NCI-H1694 (cell line): ENCODE measurements at regions not wholly inside any gene's neighbourhood (a gene's known extent, or its start where the extent isn't known, plus 50 kb on each side); places are given as distances from the start of the nearest gene placed in this dataset.
"Not testable (repeated sequence)": the region's sequence is repeated elsewhere in the genome, so short reads cannot be mapped to it uniquely, and the experiment has no call there.

ENCODE experiments used
- DNase-seq: peaks from one replicate; lab custom pipeline; 2025; lab: John Stamatoyannopoulos, UW

GRCh38 chr4:137739391-137739790, 207.1 kb upstream of the PCDH18 start:
- DNase-seq = no peak

DNA sequence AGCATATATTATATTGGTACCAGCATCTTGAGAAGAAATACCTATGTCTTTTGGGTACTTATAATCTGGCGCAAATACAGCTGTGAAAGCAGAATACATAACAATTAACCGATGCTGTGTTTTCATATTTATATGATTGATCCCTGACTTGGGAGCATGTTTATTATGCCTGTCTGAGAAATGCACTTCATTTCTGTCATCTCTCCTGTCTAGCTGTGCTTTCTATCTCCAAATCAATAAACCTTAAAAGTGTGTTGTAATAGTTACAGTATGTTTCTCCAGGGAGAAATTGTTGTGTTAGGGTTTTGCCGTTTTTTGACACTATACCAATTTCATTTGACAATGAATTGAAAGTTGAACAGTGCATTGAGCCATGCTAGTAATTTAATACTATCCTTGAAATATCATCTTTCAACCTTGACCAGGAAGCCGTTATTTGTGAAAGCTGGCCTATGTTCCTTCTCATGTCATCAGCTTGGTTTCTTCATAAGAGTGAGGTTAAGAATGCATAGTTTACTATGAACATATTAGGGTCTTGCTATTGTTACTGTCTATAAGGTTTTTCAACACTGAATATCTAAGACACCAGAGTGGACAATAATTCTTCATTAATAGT, 206.2 kb upstream of the PCDH18 start:
- no peak for DNase-seq

- DNase-seq = no peak
Measured at GRCh38 chr4:137735561-137736104, 203.3 kb upstream of the PCDH18 start.

- DNase-seq = not testable (repeated sequence)
Measured at GRCh38 chr4:137733174-137734141, 201.2 kb upstream of the PCDH18 start.

- no peak for DNase-seq
Measured at GRCh38 chr4:137722910-137723309, 190.6 kb upstream of the PCDH18 start.

DNA sequence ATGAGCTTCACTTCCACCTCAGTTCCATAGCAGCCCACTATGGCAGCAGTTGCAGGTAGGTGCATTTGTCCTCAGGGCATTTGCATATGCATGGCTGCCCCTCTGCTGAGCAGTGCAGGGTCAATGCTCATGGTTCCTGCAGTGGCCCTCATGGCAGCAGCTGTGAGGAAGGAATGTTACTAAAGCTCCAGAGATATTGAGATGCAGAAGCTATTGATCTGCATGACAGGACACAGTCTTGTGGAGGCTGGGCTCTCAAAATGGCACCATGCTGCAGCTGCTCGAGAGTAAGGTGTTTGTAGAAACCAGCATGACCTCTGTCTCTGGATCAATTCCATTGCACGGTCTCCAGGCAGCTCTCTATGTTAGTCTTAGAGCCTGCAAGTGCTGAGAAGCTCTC, 179.2 kb upstream of the PCDH18 start:
- no peak for DNase-seq

DNA sequence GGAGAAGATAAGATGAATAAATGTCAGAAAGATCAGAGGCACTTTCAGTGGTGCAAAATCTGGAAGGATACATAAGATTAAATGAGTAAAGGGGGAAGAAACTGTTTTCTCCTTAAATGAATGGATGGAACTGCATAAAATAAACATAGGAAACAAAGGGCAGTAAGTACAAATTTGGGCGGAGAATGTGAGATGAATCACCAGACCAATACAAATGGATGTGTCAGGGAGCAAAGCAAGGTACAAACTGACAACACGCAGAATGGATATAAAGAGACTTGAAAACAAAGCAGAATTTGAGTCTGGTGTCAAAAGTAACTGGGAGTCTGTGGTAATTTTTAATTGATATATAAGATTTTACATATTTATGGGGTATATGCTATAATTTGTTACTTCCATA, 175.3 kb upstream of the PCDH18 start:
- DNase-seq = no peak

DNA sequence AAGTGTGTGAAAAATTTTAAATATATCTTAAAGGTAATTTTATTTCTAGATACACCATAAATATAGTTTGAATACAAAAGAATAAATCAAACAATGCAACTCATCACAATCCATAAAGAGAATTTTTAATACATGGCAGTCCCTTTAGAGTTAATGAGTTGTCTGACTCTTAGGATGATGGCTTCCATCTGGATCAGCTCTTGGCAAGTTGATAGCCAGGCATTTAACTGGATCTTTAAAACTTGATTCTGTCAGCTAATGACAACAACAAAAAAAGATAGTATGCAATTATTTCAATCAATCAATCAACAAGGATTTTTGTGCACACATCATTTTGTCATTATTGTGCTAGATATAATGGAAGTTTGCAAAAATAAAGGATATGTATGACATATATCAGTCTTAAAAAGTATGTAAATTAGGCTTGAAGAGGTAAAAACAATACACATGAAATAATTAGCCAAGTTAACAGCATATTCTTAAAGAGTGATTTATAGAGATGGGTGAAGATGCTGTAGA, 174.9 kb upstream of the PCDH18 start:
- no peak for DNase-seq

GRCh38 chr4:137705171-137705783, 173.0 kb upstream of the PCDH18 start:
- DNase-seq = no peak

DNA sequence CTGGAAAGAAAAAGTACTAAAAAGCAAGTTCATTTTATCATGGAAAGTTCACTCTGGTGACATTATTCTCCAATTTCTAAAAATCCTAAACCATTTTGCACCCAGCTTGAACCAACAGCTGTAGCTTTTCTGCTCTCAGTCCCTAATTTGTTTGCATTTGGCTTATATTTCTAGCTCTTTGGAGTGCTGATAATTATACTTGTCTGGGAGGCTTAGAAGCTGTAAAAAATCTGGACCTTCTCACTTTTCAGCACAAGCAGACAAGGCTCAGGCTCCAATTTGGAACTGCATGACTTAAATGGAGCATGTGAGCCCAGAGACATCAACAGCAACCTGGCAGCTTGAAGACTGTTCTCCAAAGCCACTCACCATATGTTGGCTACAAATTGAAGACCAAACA, 170.9 kb upstream of the PCDH18 start:
- peak; percentile 56 for DNase-seq

DNA sequence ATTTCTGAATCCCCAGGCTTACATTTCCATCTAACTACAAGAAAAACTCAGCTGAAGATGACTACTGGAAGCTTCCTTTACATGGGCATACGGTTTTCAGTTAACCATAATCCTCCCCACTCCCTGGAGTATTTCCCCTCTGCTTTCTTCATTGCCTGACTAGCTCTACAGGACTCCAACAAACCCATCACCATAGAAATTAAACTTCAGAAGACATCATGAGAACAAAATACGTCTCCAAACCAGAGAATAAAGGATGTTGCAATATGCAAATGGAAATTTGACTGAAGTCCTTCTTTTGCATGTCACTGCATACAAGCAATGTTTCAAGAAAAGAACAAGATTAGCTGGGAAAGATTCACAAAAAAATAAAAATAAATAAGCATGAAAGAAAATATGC, 170.2 kb upstream of the PCDH18 start:
- no peak for DNase-seq

DNA sequence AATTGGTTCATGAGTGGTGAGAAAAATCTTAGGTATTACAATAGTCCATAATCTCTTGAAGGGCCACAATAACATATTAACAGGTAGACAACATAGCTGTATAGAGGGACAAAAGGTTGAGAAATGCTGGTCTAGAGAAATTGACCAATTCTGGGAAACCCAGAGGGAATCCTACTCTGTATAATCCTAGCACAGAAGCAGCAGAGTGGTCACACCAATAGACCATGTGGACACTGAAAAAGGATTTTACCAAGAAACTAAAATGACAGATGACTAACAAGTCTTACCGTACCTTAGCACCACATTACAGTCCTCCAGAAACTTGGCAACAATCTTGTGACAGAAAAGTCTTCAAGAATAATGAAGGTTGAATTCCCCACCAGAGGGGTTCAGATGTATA, 169.1 kb upstream of the PCDH18 start:
- no peak for DNase-seq

GRCh38 chr4:137700751-137701150, 168.5 kb upstream of the PCDH18 start:
- DNase-seq = no peak

DNA sequence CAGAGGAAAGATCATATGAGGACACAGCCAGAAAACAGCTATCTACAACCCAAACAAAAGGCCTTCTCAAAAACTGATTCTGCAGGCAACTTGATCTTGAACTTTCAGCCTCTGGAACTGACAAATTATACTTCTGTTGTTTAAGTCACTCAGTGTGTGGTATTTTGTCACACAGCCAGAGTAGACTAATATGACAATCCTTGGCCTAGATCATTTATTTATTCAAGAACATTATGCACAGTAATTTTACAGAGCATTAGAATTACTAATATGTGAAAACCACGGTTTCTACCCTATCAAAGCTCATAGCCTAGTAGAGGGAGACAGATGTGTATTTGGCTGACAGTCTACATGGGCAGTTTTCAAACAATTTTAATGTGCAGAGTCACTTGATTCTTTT, 167.8 kb upstream of the PCDH18 start:
- DNase-seq = no peak

GRCh38 chr4:137694138-137694537, 161.8 kb upstream of the PCDH18 start:
- DNase-seq = no peak

DNA sequence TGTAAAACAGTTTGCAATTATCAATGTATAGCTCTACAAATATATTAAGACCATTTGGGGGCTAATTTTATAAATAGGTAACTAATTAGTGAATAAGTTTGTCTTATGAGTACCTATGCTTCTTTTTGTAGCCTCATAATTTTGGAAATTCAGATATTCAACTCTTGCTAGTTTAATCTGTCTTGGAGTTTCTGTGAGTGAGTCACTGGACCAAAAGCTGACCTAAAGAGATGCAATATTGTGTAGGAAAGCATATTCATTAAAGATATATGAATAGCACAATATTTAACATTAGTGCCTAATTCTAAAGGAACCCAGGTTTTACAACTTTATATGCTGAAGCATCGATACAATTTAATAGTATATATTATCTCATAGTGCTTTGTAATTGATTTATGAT, 161.3 kb upstream of the PCDH18 start:
- DNase-seq = no peak

GRCh38 chr4:137692205-137692604, 159.9 kb upstream of the PCDH18 start:
- DNase-seq = no peak

DNA sequence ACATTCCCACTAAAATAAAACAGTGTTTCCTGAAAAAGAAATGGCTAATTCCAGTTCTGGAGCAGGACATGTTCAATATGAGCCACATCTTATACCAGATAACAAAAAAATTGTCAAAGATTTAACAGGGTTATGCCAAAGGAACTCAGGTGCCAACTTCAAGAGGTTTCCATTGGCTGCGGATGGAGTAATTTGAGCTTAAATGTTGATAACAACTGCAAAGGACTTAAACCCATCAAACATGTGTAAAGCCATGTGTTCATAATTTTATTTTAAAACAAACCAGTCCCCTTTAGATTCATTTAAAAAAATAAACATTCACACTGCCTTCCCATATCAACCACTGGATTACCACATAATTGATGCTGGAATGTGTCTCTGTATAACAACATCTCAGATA, 156.4 kb upstream of the PCDH18 start:
- no peak for DNase-seq

DNA sequence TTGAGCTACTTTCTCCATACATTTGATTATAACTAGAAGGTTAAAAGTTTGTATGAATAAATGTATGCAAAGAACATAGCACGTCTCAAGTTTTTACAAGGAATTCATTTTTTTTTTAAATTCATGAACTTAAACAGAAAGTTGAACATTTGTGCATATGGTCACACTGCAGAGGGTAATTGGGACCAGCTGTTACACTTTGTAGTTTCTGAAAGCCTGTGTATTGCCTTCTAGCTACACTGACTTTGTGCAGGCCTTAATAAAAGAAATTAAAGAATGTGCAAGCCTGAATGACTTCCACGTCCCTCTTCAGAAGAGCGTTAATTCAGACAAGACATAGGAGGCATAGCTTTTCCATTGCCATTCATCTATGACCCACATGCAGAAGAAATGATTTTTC, 153.1 kb upstream of the PCDH18 start:
- peak; percentile 9 for DNase-seq

DNA sequence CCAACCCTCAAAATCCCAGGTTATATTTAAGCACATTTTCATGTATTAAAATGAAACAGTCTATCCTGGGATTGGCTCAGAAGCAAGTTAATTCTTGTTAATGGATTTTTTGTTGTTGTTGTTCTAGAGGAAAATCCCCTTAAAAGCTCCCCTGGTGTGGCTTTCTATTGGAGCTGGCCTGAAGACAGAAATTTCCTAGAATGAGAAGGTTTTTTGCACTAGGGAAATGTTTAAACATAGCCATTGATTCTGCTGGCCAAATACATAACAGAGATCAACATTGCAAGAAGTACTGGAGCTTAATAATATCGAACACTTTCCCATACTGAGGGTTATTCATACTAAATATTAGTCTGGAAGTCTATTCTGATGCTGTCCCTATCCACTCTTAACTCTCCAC, 148.8 kb upstream of the PCDH18 start:
- no peak for DNase-seq

DNA sequence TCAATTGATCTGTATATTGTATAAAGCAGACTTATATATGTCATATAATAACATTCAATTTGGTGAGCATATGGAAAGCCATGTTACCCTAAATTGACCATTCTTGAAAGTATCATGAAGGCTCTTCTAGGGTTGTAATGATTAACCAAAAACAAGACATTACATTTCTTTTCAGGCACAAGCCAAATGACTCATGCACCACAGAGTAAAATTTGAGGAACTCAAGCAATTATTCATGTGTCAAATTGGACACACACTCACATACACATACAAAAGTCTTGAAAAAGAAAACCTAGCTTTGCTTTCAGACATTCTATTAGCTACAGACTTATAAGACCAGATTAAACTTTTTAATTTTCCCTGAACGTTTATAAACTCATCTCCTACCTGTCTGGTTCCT, 146.5 kb upstream of the PCDH18 start:
- no peak for DNase-seq

DNA sequence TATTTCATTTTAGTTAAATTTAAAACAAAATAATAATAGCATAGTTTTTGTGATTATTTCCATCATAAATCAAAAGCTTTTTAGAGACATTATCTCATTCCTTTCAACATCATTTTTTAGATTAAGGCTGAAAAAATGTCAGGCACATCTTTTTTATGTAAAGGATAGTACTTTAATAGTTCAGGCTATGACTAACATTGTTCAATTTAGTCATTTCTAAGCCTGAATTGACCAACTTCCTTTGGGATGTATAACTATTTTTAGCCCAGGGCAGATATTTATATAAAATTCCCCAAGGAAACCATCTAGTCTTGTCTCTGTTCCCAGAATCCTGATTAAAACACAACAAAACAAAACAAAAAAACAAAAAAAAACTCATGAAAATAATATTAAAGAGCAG, 145.6 kb upstream of the PCDH18 start:
- DNase-seq = no peak
